Endodermal cell (in vitro differentiated cells): ENCODE measurements at regions not wholly inside any gene's neighbourhood (a gene's known extent, or its start where the extent isn't known, plus 50 kb on each side); places are given as distances from the start of the nearest gene placed in this dataset.

Experiments used
- DNase-seq: peaks from one replicate; pipeline ENCODE4 v3.0.0-alpha.2; 2017
- H3K27ac ChIP-seq: 2 replicates; pipeline ENCODE4 v1.5.1; 2013; ENCODE audit warnings: mild to moderate bottlenecking, low read depth, low read length, moderate library complexity
- H3K27me3 ChIP-seq: 2 replicates; pipeline ENCODE4 v1.6.1; 2013; ENCODE audit warnings: mild to moderate bottlenecking, low read length, moderate library complexity; ENCODE audit not compliant: insufficient read depth, control insufficient read depth, poor library complexity, severe bottlenecking
- H3K36me3 ChIP-seq: 2 replicates; pipeline ENCODE4 v1.7.0; 2013; ENCODE audit warnings: mild to moderate bottlenecking, low read length, moderate library complexity; ENCODE audit not compliant: control insufficient read depth, insufficient read depth
- H3K4me1 ChIP-seq: one replicate; pipeline ENCODE4 v1.7.0; 2013; ENCODE audit warnings: low read length; ENCODE audit not compliant: control insufficient read depth, insufficient read depth
- H3K4me3 ChIP-seq: 2 replicates; pipeline ENCODE4 v1.5.1; 2013; ENCODE audit warnings: mild to moderate bottlenecking, low read length, moderate library complexity
- H3K9ac ChIP-seq: 2 replicates; pipeline ENCODE4 v1.6.1; 2013; ENCODE audit warnings: mild to moderate bottlenecking, low read length, moderate library complexity; ENCODE audit not compliant: poor library complexity, severe bottlenecking; ENCODE audit errors: extremely low read depth
- H3K9me3 ChIP-seq: 2 replicates; pipeline ENCODE4 v1.6.1; 2013; ENCODE audit warnings: mild to moderate bottlenecking, low read length, moderate library complexity; ENCODE audit not compliant: control insufficient read depth
- H3K27ac Mint-ChIP-seq: 2 replicates; pipeline ENCODE4 v1.8.0; 2020; ENCODE audit warnings: mixed read lengths
- H3K27me3 Mint-ChIP-seq: 2 replicates; pipeline ENCODE4 v1.8.0; 2021; ENCODE audit warnings: mild to moderate bottlenecking, mixed read lengths; ENCODE audit not compliant: insufficient read depth
- H3K36me3 Mint-ChIP-seq: 2 replicates; pipeline ENCODE4 v1.8.0; 2020; ENCODE audit warnings: low read depth, mixed read lengths
- H3K4me1 Mint-ChIP-seq: 2 replicates; pipeline ENCODE4 v1.8.0; 2020; ENCODE audit warnings: mixed read lengths
- H3K4me3 Mint-ChIP-seq: 2 replicates; pipeline ENCODE4 v1.8.0; 2020; ENCODE audit warnings: mild to moderate bottlenecking, moderate library complexity, mixed read lengths
- H3K9me3 Mint-ChIP-seq: 2 replicates; pipeline ENCODE4 v1.8.0; 2020; ENCODE audit warnings: mild to moderate bottlenecking, mixed read lengths
- WGBS, 2 experiments: methylation state at CpG; one replicate each; pipeline versions ENCODE4 v1.1.5 to v1.1.7; 2013; ENCODE audit warnings: missing lambda C conversion rate in 2 of 2, mixed read lengths in 1 of 2; ENCODE audit not compliant: insufficient coverage in 1 of 2, insufficient read length in 1 of 2; 5-methylcytosine and 5-hydroxymethylcytosine counted together
- TF ChIP-seq, protein P1 (sequence below): fragments of 200-600 bp; sonication (generic); conservative IDR thresholded peaks from 2 replicates; pipeline ENCODE4 v1.5.0; 2021; ENCODE audit warnings: antibody characterized with exemption, mild to moderate bottlenecking

- no peak for DNase-seq
- no peaks in the 10 kb centered on the region for H3K4me1 ChIP-seq
- H3K4me3 ChIP-seq: no peak overlapping the region
- H3K27ac Mint-ChIP-seq: no peak overlapping the region
- peaks cover 11% of the 10 kb centered on the region for H3K4me1 Mint-ChIP-seq
- peaks cover 23% of the 10 kb centered on the region for H3K9me3 ChIP-seq
- H3K27ac ChIP-seq: no peak overlapping the region
- no peaks in the 10 kb centered on the region for H3K27me3 Mint-ChIP-seq
- peaks cover 22% of the 10 kb centered on the region for H3K9me3 Mint-ChIP-seq
- TF ChIP-seq, protein P1, sequence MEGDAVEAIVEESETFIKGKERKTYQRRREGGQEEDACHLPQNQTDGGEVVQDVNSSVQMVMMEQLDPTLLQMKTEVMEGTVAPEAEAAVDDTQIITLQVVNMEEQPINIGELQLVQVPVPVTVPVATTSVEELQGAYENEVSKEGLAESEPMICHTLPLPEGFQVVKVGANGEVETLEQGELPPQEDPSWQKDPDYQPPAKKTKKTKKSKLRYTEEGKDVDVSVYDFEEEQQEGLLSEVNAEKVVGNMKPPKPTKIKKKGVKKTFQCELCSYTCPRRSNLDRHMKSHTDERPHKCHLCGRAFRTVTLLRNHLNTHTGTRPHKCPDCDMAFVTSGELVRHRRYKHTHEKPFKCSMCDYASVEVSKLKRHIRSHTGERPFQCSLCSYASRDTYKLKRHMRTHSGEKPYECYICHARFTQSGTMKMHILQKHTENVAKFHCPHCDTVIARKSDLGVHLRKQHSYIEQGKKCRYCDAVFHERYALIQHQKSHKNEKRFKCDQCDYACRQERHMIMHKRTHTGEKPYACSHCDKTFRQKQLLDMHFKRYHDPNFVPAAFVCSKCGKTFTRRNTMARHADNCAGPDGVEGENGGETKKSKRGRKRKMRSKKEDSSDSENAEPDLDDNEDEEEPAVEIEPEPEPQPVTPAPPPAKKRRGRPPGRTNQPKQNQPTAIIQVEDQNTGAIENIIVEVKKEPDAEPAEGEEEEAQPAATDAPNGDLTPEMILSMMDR: no peak
- peaks cover 7% of the 10 kb centered on the region for H3K36me3 Mint-ChIP-seq
- H3K9ac ChIP-seq: no peak overlapping the region
- no peaks in the 10 kb centered on the region for H3K27me3 ChIP-seq
- H3K4me3 Mint-ChIP-seq: no peak overlapping the region
- 85 to 86% methylated on average over 1 to 4 of the region's 4 CpGs for WGBS, 2 experiments
- no peaks in the 10 kb centered on the region for H3K36me3 ChIP-seq
Observed at GRCh38 chr6:121858310-121858709, 422.9 kb downstream of the GJA1 start.

DNA sequence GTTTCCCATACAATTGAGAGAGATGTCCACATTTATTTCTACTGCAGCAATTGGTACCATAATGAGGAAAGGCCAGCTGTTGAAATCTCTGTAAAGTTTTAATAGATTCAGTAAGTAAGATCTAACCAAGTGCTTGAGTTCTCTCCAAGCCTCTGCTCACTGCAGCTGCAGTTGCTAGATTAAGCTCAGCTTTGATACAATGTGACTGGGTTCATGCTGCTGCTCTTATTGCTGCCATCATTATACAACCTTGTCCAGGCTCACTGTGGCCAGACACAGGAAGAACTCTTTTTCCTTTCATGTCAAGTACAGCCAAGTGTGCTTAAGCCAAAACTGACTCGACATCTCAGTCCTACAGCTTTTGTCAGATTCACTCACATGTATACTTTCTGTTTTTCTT, 423.5 kb downstream of the GJA1 start:
- no peak overlapping the region for H3K27ac ChIP-seq
- Mint-ChIP-seq H3K4me1 (peaks cover 6% of the 10 kb centered on the region), H3K4me3 (no peak overlapping the region), H3K9me3 (peaks cover 22% of the 10 kb centered on the region), H3K27ac (peak overlapping the region; percentile 40), H3K36me3 (peaks cover 8% of the 10 kb centered on the region), H3K27me3 (no peaks in the 10 kb centered on the region)
- H3K27me3 ChIP-seq: no peaks in the 10 kb centered on the region
- H3K4me3 ChIP-seq: no peak overlapping the region
- 95% methylated on average over 1 of the region's 1 CpG; no CpG with 5 or more reads in 1 of the 2 experiments for WGBS, 2 experiments
- H3K9ac ChIP-seq: no peak overlapping the region
- peaks cover 16% of the 10 kb centered on the region for H3K9me3 ChIP-seq
- no peaks in the 10 kb centered on the region for H3K4me1 ChIP-seq
- TF ChIP-seq, protein P1: no peak
- DNase-seq: no peak
- no peaks in the 10 kb centered on the region for H3K36me3 ChIP-seq

DNA sequence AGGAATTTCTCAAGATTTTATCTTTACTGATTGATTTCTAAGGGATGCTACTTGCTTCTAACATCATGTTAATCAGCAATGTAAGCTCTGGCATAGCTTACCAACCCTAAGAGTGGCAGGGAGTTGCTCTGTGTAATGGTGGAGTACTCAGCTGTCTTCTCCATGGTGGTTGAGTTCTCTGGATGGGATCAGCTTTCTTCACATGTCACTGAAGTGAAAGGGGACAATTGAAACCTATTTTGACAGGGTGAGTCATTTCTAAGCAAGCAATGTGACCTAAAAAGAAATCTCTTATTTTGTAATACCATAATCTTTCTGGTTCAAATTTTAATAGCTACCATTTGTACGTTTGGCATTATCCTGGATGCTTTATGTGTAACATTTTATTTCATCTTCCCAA, 430.4 kb downstream of the GJA1 start:
- Histone ChIP-seq H3K9ac (no peak overlapping the region), H3K4me1 (peaks cover 11% of the 10 kb centered on the region), H3K27ac (no peak overlapping the region), H3K36me3 (no peaks in the 10 kb centered on the region), H3K4me3 (no peak overlapping the region), H3K9me3 (peaks cover 10% of the 10 kb centered on the region), H3K27me3 (no peaks in the 10 kb centered on the region)
- DNase-seq: no peak
- H3K9me3 Mint-ChIP-seq: peaks cover 20% of the 10 kb centered on the region
- H3K4me1 Mint-ChIP-seq: peaks cover 18% of the 10 kb centered on the region
- H3K27me3 Mint-ChIP-seq: no peaks in the 10 kb centered on the region
- no peak overlapping the region for H3K4me3 Mint-ChIP-seq
- H3K36me3 Mint-ChIP-seq: peaks cover 11% of the 10 kb centered on the region
- TF ChIP-seq, protein P1: no peak
- no peak overlapping the region for H3K27ac Mint-ChIP-seq
- 93 to 100% methylated on average over 1 of the region's 1 CpG for WGBS, 2 experiments
